K562 (cell line): ENCODE measurements at regions not wholly inside any gene's neighbourhood (a gene's known extent, or its start where the extent isn't known, plus 50 kb on each side); places are given as distances from the start of the nearest gene placed in this dataset.

Source experiments
- EP400 ChIP-seq: fragments of 450-650 bp; IDR thresholded peaks from 2 replicates; pipeline ENCODE4 v1.6.1; 2017; ENCODE audit warnings: antibody characterized with exemption, mild to moderate bottlenecking, moderate library complexity
- IFI16 ChIP-seq: fragments of 250-450 bp; sonication (Bioruptor Pico); IDR thresholded peaks from 2 replicates; pipeline ENCODE4 v2.1.2; 2022; ENCODE audit warnings: mild to moderate bottlenecking, inconsistent platforms
- NFYB ChIP-seq: IDR thresholded peaks from 2 replicates; pipeline ENCODE4 v1.6.1; 2011; ENCODE audit warnings: mild to moderate bottlenecking, moderate library complexity; ENCODE audit not compliant: insufficient read length; ENCODE audit errors: extremely low read depth
- RAD21 ChIP-seq, 2 experiments: fragments of 250-450 bp in 1 of 2; fragments of 450-650 bp in 1 of 2; sonication (Bioruptor Pico) in 1 of 2; formaldehyde crosslinking in 1 of 2; IDR thresholded peaks in 1 of 2; conservative IDR thresholded peaks in 1 of 2; 2 replicates each; pipeline versions ENCODE4 v1.4.0 to v1.8.0; 2020 to 2022; ENCODE audit warnings: mild to moderate bottlenecking in 2 of 2, moderate library complexity in 1 of 2
- TGIF2 ChIP-seq: sonication (generic); formaldehyde crosslinking; IDR thresholded peaks from 2 replicates; pipeline ENCODE4 v1.8.1; 2022; ENCODE audit warnings: mild to moderate bottlenecking, missing genetic modification reagents, moderate library complexity
- TF ChIP-seq, protein P1 (sequence below), 2 experiments: IDR thresholded peaks; 2 replicates each; pipeline ENCODE4 v1.6.1; 2011; ENCODE audit warnings: borderline replicate concordance in 1 of 2, control low read depth in 1 of 2, low read depth in 1 of 2, low read length in 1 of 2, mild to moderate bottlenecking in 1 of 2, mixed read lengths in 1 of 2, moderate library complexity in 1 of 2; ENCODE audit not compliant: insufficient read depth in 1 of 2, insufficient read length in 1 of 2, poor library complexity in 1 of 2, severe bottlenecking in 1 of 2; ENCODE audit errors: extremely low read depth in 1 of 2

DNA sequence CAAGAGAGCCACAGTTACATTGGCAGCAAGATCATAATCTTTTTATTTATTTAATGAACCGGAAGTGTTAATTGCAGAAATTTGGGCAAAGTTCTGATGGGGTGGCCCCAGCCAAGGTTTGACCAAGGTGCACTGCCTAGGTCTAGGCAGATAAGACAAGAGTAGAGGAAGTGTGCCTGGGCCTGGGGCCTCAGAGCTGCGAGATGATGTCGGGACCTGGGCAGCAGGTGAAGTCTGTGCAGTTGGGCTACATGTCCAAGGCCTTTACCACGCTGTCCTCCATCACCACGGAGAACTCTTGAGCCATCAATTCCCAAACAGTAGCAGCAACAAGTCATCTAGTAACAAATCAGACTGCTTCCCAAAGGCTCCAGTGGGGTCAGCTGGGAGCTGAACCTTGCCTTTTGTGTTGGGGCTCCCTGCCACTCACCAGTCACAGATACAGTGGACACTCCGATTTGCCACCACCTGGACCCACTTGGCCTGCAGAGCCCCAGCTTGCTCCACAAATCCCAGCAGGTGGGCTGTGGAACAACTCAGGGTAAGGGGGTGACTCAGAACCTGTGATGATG, 52.5 kb upstream of the COMTD1 start:
- no peak for TF ChIP-seq EP400
- TF ChIP-seq RAD21 (CRISPR knock-in tag; conservative IDR thresholded peaks at IDR 0.05 in 1 of 2, IDR thresholded peaks at IDR 0.05 in 1 of 2): no peak
- TF ChIP-seq IFI16 (CRISPR knock-in tag): no peak
- no peak for TF ChIP-seq TGIF2 (CRISPR knock-in tag)
- TF ChIP-seq, protein P1, sequence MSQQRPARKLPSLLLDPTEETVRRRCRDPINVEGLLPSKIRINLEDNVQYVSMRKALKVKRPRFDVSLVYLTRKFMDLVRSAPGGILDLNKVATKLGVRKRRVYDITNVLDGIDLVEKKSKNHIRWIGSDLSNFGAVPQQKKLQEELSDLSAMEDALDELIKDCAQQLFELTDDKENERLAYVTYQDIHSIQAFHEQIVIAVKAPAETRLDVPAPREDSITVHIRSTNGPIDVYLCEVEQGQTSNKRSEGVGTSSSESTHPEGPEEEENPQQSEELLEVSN (IDR thresholded peaks at IDR 0.05; ENCODE audit: borderline replicate concordance in 1 of 2, extremely low read depth in 1 of 2, insufficient read depth in 1 of 2, insufficient read length in 1 of 2, low read depth in 1 of 2, low read length in 1 of 2, poor library complexity in 1 of 2, severe bottlenecking in 1 of 2): no peak
- no peak for TF ChIP-seq NFYB
